ENCODE measurements at regions not wholly inside any gene's neighbourhood (a gene's known extent, or its start where the extent isn't known, plus 50 kb on each side); places are given as distances from the start of the nearest gene placed in this dataset.
"Not testable (repeated sequence)": the region's sequence is repeated elsewhere in the genome, so short reads cannot be mapped to it uniquely, and the experiment has no call there.

- ChIA-PET CTCF (interaction anchor here (0.7 to 0.9 kb wide), 3 partner anchors 8 to 100 kb away, joined by 3 to 5 read pairs (median 4); no protein-coding TSS in a partner anchor), POLR2A (interaction anchor here (1.5 kb wide), 1 partner anchor 100 kb away, joined by 5 read pairs; the partner anchor contains the start of gene FOXD2)
- no peak for DNase-seq (ENCODE audit: extremely low spot score)
- TF ChIP-seq SUZ12 (IDR thresholded peaks at IDR 0.05), result no peak
- no peak for TF ChIP-seq FOXK2 (IDR thresholded peaks at IDR 0.05)
- TF ChIP-seq ZNF384 (IDR thresholded peaks at IDR 0.05), result no peak
- no peak for TF ChIP-seq CTBP1 (IDR thresholded peaks at IDR 0.05; ENCODE audit: borderline replicate concordance)
- TF ChIP-seq L3MBTL2 (conservative IDR thresholded peaks at IDR 0.05), result no peak
- no peak for TF ChIP-seq LEF1 (IDR thresholded peaks at IDR 0.05; ENCODE audit: borderline replicate concordance)
- TF ChIP-seq FOXA1 (IDR thresholded peaks at IDR 0.05), result no peak
- TF ChIP-seq ARNT (IDR thresholded peaks at IDR 0.05), result no peak
- TF ChIP-seq ELF4 (IDR thresholded peaks at IDR 0.05), result no peak
- TF ChIP-seq FOXM1 (IDR thresholded peaks at IDR 0.05; ENCODE audit: borderline replicate concordance), result no peak
Measured at GRCh38 chr1:47537268-47537667, 99.4 kb downstream of the FOXD2 start.

GRCh38 chr1:47537966-47538365 lies 100.1 kb downstream of the FOXD2 start:
- ChIA-PET POLR2A (no interaction called here), CTCF (interaction anchor here (0.6 to 1.3 kb wide), 3 partner anchors 10 to 243 kb away, joined by 3 to 4 read pairs (median 3); no protein-coding TSS in a partner anchor)
- no peak for TF ChIP-seq HDGF (IDR thresholded peaks at IDR 0.05; ENCODE audit: borderline replicate concordance)
- TF ChIP-seq FOXM1 (IDR thresholded peaks at IDR 0.05; ENCODE audit: borderline replicate concordance), result no peak
- no peak for TF ChIP-seq CTBP1 (IDR thresholded peaks at IDR 0.05; ENCODE audit: borderline replicate concordance)
- no peak for TF ChIP-seq FOXA1 (IDR thresholded peaks at IDR 0.05)
- no peak for TF ChIP-seq TARDBP (IDR thresholded peaks at IDR 0.05)
- no peak for TF ChIP-seq SUZ12 (IDR thresholded peaks at IDR 0.05)
- no peak for TF ChIP-seq ELF4 (IDR thresholded peaks at IDR 0.05)
- no peak for DNase-seq (ENCODE audit: extremely low spot score)

GRCh38 chr1:47538530-47538929 lies 100.7 kb downstream of the FOXD2 start:
- POLR2A ChIA-PET; DNase-seq (ENCODE audit: extremely low spot score): not testable (repeated sequence)
- CTCF ChIA-PET, result interaction anchor here (0.6 to 1.3 kb wide), 3 partner anchors 10 to 242 kb away, joined by 3 to 4 read pairs (median 3); no protein-coding TSS in a partner anchor

GRCh38 chr1:47541705-47542104 lies 103.9 kb downstream of the FOXD2 start:
- POLR2A ChIA-PET; DNase-seq (ENCODE audit: extremely low spot score); CTCF ChIA-PET: not testable (repeated sequence)

GRCh38 chr1:47543089-47543488 lies 105.2 kb downstream of the FOXD2 start:
- POLR2A ChIA-PET; CTCF ChIA-PET; DNase-seq (ENCODE audit: extremely low spot score): not testable (repeated sequence)

GRCh38 chr1:47545912-47546483 lies 108.2 kb downstream of the FOXD2 start:
- ChIA-PET POLR2A (interaction anchor here (0.8 kb wide), 1 partner anchor 109 kb away, joined by 3 read pairs; the partner anchor contains the start of gene FOXD2), CTCF (interaction anchor here (0.5 to 1.8 kb wide), 15 partner anchors 9 to 1215 kb away, joined by 3 to 6 read pairs (median 3); partner anchors contain the start of gene FOXD2)
- no peak for DNase-seq (ENCODE audit: extremely low spot score)
- no peak for TF ChIP-seq CTBP1 (IDR thresholded peaks at IDR 0.05; ENCODE audit: borderline replicate concordance)
- TF ChIP-seq FOXA1 (IDR thresholded peaks at IDR 0.05), result no peak
- TF ChIP-seq BHLHE40 (IDR thresholded peaks at IDR 0.05; ENCODE audit: borderline replicate concordance), result no peak

- TF ChIP-seq ARNT (IDR thresholded peaks at IDR 0.05) (no peak), BHLHE40 (IDR thresholded peaks at IDR 0.05; ENCODE audit: borderline replicate concordance) (no peak), ZNF384 (IDR thresholded peaks at IDR 0.05) (no peak), FOXM1 (IDR thresholded peaks at IDR 0.05; ENCODE audit: borderline replicate concordance) (no peak)
- DNase-seq (ENCODE audit: extremely low spot score), result no peak
- POLR2A ChIA-PET, result interaction anchor here (0.9 to 1.6 kb wide), 2 partner anchors 13 to 161 kb away, joined by 3 to 6 read pairs; no protein-coding TSS in a partner anchor
Measured at GRCh38 chr1:47547753-47548573, 110.1 kb downstream of the FOXD2 start.

GRCh38 chr1:47548637-47549036 lies 110.8 kb downstream of the FOXD2 start:
- TF ChIP-seq CTBP1 (IDR thresholded peaks at IDR 0.05; ENCODE audit: borderline replicate concordance) (no peak), L3MBTL2 (conservative IDR thresholded peaks at IDR 0.05) (no peak)
- ChIA-PET CTCF (interaction anchor here (0.7 to 1.7 kb wide), 6 partner anchors 9 to 177 kb away, joined by 3 to 6 read pairs (median 4); partner anchors contain the start of gene FOXD2), POLR2A (no interaction called here)
- no peak for DNase-seq (ENCODE audit: extremely low spot score)

More at GRCh38 chr1:47547753-47548573, 110.1 kb downstream of the FOXD2 start:
- CTCF ChIA-PET, result interaction anchor here (0.6 to 1.7 kb wide), 5 partner anchors 10 to 178 kb away, joined by 3 to 6 read pairs (median 4); partner anchors contain the start of gene FOXD2

- TF ChIP-seq LEF1 (IDR thresholded peaks at IDR 0.05; ENCODE audit: borderline replicate concordance), result no peak
- TF ChIP-seq SUZ12 (IDR thresholded peaks at IDR 0.05), result no peak
- TF ChIP-seq ARNT (IDR thresholded peaks at IDR 0.05), result no peak
- no peak for TF ChIP-seq FOXK2 (IDR thresholded peaks at IDR 0.05)
- TF ChIP-seq NFRKB (IDR thresholded peaks at IDR 0.05), result no peak
- TF ChIP-seq PKNOX1 (IDR thresholded peaks at IDR 0.05), result no peak
- TF ChIP-seq ZNF384 (IDR thresholded peaks at IDR 0.05), result no peak
- TF ChIP-seq L3MBTL2 (conservative IDR thresholded peaks at IDR 0.05), result no peak
- no peak for TF ChIP-seq CTBP1 (IDR thresholded peaks at IDR 0.05; ENCODE audit: borderline replicate concordance)
- TF ChIP-seq HDGF (IDR thresholded peaks at IDR 0.05; ENCODE audit: borderline replicate concordance), result no peak
- TF ChIP-seq FOXA1 (IDR thresholded peaks at IDR 0.05), result no peak
- no peak for TF ChIP-seq TARDBP (IDR thresholded peaks at IDR 0.05)
- TF ChIP-seq BHLHE40 (IDR thresholded peaks at IDR 0.05; ENCODE audit: borderline replicate concordance), result no peak
- ChIA-PET CTCF (interaction anchor here (0.6 to 1.6 kb wide), 3 partner anchors 10 to 177 kb away, joined by 3 to 4 read pairs (median 3); no protein-coding TSS in a partner anchor), POLR2A (no interaction called here)
- no peak for DNase-seq (ENCODE audit: extremely low spot score)
Measured at GRCh38 chr1:47549532-47549931, 111.7 kb downstream of the FOXD2 start.

All from HEK293T (cell line).